GM20000 (cell line): ENCODE measurements at regions not wholly inside any gene's neighbourhood (a gene's known extent, or its start where the extent isn't known, plus 50 kb on each side); places are given as distances from the start of the nearest gene placed in this dataset.

Experiments
- DNase-seq: peaks from one replicate; pipeline ENCODE4 v3.0.0; 2012; ENCODE audit warnings: low spot score
- CTCF ChIP-seq: IDR thresholded peaks from 2 replicates; pipeline ENCODE4 v1.5.1; 2012; ENCODE audit warnings: mild to moderate bottlenecking, control low read depth; ENCODE audit errors: extremely low read depth, missing control alignments

- DNase-seq = no peak
- TF ChIP-seq CTCF = no peak
Measured at GRCh38 chr10:118181021-118181420, 134.3 kb upstream of the RAB11FIP2 start.

GRCh38 chr10:118175148-118175547 lies 128.4 kb upstream of the RAB11FIP2 start:
- TF ChIP-seq CTCF = no peak
- no peak for DNase-seq

GRCh38 chr10:118173296-118173695 lies 126.6 kb upstream of the RAB11FIP2 start:
- TF ChIP-seq CTCF = no peak
- no peak for DNase-seq

GRCh38 chr10:118171861-118172260 lies 125.1 kb upstream of the RAB11FIP2 start:
- no peak for TF ChIP-seq CTCF
- DNase-seq = no peak

- no peak for TF ChIP-seq CTCF
Measured at GRCh38 chr10:118167056-118167700, 120.4 kb upstream of the RAB11FIP2 start.

GRCh38 chr10:118163217-118163616 lies 116.5 kb upstream of the RAB11FIP2 start:
- DNase-seq = no peak
- no peak for TF ChIP-seq CTCF

More at GRCh38 chr10:118167056-118167700, 120.4 kb upstream of the RAB11FIP2 start:
- no peak for DNase-seq

- TF ChIP-seq CTCF = no peak
- no peak for DNase-seq
Measured at GRCh38 chr10:118161461-118162246, 114.9 kb upstream of the RAB11FIP2 start.
